ENCODE measurements at regions not wholly inside any gene's neighbourhood (a gene's known extent, or its start where the extent isn't known, plus 50 kb on each side); places are given as distances from the start of the nearest gene placed in this dataset.
"Not testable (repeated sequence)": the region's sequence is repeated elsewhere in the genome, so short reads cannot be mapped to it uniquely, and the experiment has no call there.

DNA sequence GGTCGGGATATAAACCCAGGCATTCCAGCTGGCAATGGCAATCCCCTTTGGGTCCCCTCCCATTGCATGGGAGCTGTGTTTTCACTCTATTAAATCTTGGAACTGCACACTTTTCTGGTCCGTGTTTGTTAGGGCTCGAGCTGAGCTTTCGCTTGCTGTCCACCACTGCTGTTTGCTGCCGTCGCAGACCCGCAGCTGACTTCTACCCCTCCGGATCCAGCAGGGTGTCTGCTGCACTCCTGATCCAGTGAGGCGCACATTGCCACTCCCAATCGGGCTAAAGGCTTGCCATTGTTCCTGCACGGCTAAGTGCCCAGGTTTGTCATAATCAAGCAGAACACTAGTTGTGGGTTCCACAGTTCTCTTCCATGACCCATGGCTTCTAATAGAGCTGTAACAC lies 1322.1 kb downstream of the ADGRL3 start:
- Histone ChIP-seq H3K36me3 (ENCODE audit: control insufficient read depth, low read depth, low read length) (no peaks in the 10 kb centered on the region), H3K4me1 (ENCODE audit: control insufficient read depth, low read depth, low read length) (no peaks in the 10 kb centered on the region), H3K27ac (ENCODE audit: low read length) (no peak overlapping the region), H3K27me3 (ENCODE audit: control insufficient read depth, insufficient read depth, low read length) (no peaks in the 10 kb centered on the region), H3K4me3 (ENCODE audit: low read length) (no peak overlapping the region), H3K9ac (ENCODE audit: low read length) (no peak overlapping the region), H3K9me3 (ENCODE audit: control insufficient read depth, low read depth, low read length) (no peaks in the 10 kb centered on the region)

DNA sequence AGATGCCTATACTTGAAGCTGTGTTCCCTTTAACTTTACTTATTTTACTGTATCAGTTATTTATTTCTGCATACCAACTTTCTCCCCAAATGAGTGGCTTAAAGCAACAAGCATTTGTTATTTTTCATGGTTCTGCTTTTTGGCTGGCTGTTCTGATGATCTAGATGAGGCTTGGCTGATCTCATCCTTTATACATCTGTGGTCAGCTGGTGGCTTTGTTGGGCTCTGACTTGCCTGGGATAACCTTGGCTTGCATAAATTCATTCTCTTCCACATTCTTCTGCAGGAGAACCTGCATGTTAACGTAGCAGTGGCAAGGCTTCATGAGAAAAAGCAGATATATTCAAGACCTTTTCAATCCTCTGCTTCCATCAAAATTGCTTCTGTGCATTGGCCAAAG lies 1317.6 kb downstream of the ADGRL3 start:
- H3K9ac ChIP-seq (ENCODE audit: low read length) = no peak overlapping the region
- peaks cover 12% of the 10 kb centered on the region for H3K4me1 ChIP-seq (ENCODE audit: control insufficient read depth, low read depth, low read length)
- no peaks in the 10 kb centered on the region for H3K9me3 ChIP-seq (ENCODE audit: control insufficient read depth, low read depth, low read length)
- no peaks in the 10 kb centered on the region for H3K27me3 ChIP-seq (ENCODE audit: control insufficient read depth, insufficient read depth, low read length)
- H3K4me3 ChIP-seq (ENCODE audit: low read length) = no peak overlapping the region
- no peaks in the 10 kb centered on the region for H3K36me3 ChIP-seq (ENCODE audit: control insufficient read depth, low read depth, low read length)
- H3K27ac ChIP-seq (ENCODE audit: low read length) = no peak overlapping the region

DNA sequence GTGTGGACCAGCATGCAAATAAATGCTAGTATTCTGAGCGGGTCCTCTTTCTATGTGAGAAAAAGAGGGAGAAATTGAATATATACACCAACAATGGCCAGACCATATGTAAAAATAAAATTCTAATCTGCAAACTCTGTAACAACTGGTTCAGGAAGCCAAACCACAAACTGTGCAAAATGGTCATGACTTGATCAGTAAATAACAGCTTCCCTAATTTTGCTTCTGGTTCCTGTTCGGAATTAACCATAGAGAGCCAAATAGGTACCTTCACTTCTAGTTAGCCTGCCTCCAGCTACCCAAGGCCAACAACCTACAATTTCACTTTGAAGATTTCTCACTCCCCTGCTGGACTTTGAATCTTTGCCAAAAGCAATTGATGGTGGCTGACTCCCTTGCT lies 1313.2 kb downstream of the ADGRL3 start:
- H3K9me3 ChIP-seq (ENCODE audit: control insufficient read depth, low read depth, low read length) = no peaks in the 10 kb centered on the region
- no peak overlapping the region for H3K27ac ChIP-seq (ENCODE audit: low read length)
- no peak overlapping the region for H3K4me3 ChIP-seq (ENCODE audit: low read length)
- no peaks in the 10 kb centered on the region for H3K36me3 ChIP-seq (ENCODE audit: control insufficient read depth, low read depth, low read length)
- peaks cover 12% of the 10 kb centered on the region for H3K4me1 ChIP-seq (ENCODE audit: control insufficient read depth, low read depth, low read length)
- no peak overlapping the region for H3K9ac ChIP-seq (ENCODE audit: low read length)
- H3K27me3 ChIP-seq (ENCODE audit: control insufficient read depth, insufficient read depth, low read length) = no peaks in the 10 kb centered on the region

DNA sequence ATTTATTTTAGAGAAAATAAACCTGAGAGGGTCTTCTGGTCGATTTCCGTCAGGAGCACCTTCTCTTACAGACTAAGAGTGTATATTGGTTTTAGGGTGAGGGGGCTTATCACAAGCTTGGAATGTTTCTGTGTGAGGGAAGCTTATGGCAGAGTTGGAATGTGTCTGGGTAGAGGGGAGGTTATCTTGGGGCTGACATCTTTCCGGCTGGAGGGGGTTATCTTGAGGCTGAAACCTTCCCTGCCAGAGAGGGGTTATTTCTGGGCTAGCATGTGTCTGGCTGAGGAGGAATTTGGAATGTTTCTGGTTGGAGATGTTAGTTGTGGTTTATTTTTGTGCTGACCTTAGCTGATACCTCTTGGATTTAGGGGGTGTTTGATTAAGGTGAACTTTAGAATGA lies 1312.1 kb downstream of the ADGRL3 start:
- Histone ChIP-seq H3K36me3 (ENCODE audit: control insufficient read depth, low read depth, low read length) (no peaks in the 10 kb centered on the region), H3K4me1 (ENCODE audit: control insufficient read depth, low read depth, low read length) (peaks cover 12% of the 10 kb centered on the region), H3K9me3 (ENCODE audit: control insufficient read depth, low read depth, low read length) (no peaks in the 10 kb centered on the region), H3K9ac (ENCODE audit: low read length) (no peak overlapping the region), H3K4me3 (ENCODE audit: low read length) (no peak overlapping the region), H3K27me3 (ENCODE audit: control insufficient read depth, insufficient read depth, low read length) (no peaks in the 10 kb centered on the region), H3K27ac (ENCODE audit: low read length) (no peak overlapping the region)

DNA sequence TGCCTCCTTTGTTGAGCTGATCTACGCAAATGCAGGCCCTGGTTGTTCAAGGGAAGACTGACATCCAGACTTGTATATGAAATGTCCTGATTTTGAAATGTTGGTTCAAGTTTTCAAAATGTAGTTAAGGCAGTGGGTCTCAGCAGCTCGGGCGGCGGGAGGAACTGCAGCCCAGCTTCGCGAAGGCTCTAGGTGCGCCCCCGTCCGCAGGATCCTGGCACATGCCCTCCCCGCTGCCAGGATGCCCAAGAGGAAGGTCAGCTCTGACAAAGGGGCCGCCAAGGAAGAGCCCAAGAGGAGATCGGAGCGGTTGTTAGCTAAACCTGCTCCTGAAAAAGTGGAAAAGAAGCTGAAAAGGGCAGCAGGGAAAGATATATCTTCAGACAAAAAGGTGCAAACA lies 1310.1 kb downstream of the ADGRL3 start:
- Histone ChIP-seq H3K4me3 (ENCODE audit: low read length) (no peak overlapping the region), H3K9me3 (ENCODE audit: control insufficient read depth, low read depth, low read length) (no peaks in the 10 kb centered on the region), H3K4me1 (ENCODE audit: control insufficient read depth, low read depth, low read length) (peaks cover 2% of the 10 kb centered on the region), H3K9ac (ENCODE audit: low read length) (no peak overlapping the region), H3K36me3 (ENCODE audit: control insufficient read depth, low read depth, low read length) (no peaks in the 10 kb centered on the region), H3K27me3 (ENCODE audit: control insufficient read depth, insufficient read depth, low read length) (no peaks in the 10 kb centered on the region), H3K27ac (ENCODE audit: low read length) (no peak overlapping the region)

DNA sequence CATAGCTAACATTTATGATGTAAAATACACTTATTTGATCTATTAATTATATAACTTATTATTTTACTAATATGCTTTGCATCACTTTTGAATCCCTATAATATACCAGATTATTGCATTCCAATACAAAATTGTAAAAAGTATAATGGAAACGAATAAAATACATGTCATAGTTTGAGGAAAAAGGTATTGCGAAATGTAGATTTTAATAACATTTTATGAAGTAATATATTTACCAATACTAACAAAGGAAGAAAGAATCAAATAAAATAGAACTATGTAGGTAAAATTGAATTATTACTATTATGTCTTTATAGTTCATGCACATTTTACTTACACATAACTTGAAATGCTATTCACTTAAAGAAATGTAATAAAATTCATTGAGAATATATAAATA lies 1300.2 kb downstream of the ADGRL3 start:
- Histone ChIP-seq H3K27me3 (ENCODE audit: control insufficient read depth, insufficient read depth, low read length) (no peaks in the 10 kb centered on the region), H3K4me3 (ENCODE audit: low read length) (no peak overlapping the region), H3K27ac (ENCODE audit: low read length) (no peak overlapping the region), H3K4me1 (ENCODE audit: control insufficient read depth, low read depth, low read length) (no peaks in the 10 kb centered on the region), H3K9ac (ENCODE audit: low read length) (no peak overlapping the region), H3K9me3 (ENCODE audit: control insufficient read depth, low read depth, low read length) (no peaks in the 10 kb centered on the region), H3K36me3 (ENCODE audit: control insufficient read depth, low read depth, low read length) (no peaks in the 10 kb centered on the region)

DNA sequence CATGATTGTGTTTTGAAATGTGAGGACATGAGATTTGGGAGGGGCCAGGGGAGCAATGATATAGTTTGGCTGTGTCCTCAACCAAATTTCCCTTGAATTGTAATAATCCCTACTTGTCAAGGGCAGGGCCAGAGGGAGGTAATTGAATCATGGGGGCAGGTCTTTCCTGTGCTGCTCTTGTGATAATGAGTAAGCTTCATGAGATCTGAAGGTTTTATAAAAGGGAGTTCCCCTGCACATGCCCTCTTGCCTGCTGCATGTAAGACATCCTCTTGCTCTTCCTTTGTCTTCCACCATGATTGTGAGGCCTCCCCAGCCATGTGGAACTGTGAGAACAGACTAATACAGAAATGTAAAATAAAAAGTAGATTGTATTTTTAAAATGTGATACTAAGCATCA lies 1294.9 kb downstream of the ADGRL3 start:
- H3K4me3 ChIP-seq (ENCODE audit: low read length) = no peak overlapping the region
- H3K4me1 ChIP-seq (ENCODE audit: control insufficient read depth, low read depth, low read length) = no peaks in the 10 kb centered on the region
- no peak overlapping the region for H3K9ac ChIP-seq (ENCODE audit: low read length)
- H3K9me3 ChIP-seq (ENCODE audit: control insufficient read depth, low read depth, low read length) = no peaks in the 10 kb centered on the region
- H3K36me3 ChIP-seq (ENCODE audit: control insufficient read depth, low read depth, low read length) = no peaks in the 10 kb centered on the region
- H3K27ac ChIP-seq (ENCODE audit: low read length) = no peak overlapping the region
- no peaks in the 10 kb centered on the region for H3K27me3 ChIP-seq (ENCODE audit: control insufficient read depth, insufficient read depth, low read length)

DNA sequence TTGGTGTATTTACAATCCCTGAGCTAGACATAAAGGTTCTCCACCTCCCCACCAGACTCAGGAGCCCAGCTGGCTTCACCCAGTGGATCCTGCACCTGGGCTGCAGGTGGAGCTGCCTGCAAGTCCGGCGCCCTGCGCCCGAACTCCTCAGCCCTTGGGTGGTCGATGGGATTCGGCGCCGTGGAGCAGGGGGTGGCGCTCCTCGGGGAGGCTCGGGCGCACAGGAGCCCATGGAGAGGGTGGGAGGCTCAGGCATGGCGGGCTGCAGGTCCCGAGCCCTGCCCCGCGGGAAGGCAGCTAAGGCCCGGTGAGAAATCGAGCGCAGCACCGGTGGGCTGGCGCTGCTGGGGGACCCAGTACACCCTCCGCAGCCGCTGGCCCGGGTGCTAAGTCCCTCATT lies 1291.6 kb downstream of the ADGRL3 start:
- not testable (repeated sequence) for H3K9me3 ChIP-seq (ENCODE audit: control insufficient read depth, low read depth, low read length); H3K36me3 ChIP-seq (ENCODE audit: control insufficient read depth, low read depth, low read length); H3K27ac ChIP-seq (ENCODE audit: low read length); H3K4me3 ChIP-seq (ENCODE audit: low read length); H3K9ac ChIP-seq (ENCODE audit: low read length); H3K4me1 ChIP-seq (ENCODE audit: control insufficient read depth, low read depth, low read length); H3K27me3 ChIP-seq (ENCODE audit: control insufficient read depth, insufficient read depth, low read length)

DNA sequence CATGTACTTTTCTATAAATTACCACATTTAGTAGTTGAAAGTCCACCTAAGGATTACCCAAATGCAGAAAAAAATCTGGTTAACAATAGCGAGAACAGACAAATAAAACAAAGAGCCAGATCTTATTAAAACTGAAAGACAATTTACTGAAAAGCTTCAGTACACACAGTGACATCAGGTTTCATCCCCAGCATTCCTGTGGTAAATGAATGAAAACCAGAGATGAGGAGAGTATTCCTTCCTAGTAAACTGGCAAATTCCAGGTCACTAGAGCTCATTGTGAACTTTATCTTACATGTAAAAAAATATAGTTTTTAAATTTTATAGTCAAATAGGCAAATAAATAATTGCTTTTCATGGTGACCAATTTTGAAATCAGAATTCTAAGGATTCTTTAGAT lies 1290.5 kb downstream of the ADGRL3 start:
- Histone ChIP-seq H3K9me3 (ENCODE audit: control insufficient read depth, low read depth, low read length) (no peaks in the 10 kb centered on the region), H3K4me1 (ENCODE audit: control insufficient read depth, low read depth, low read length) (peaks cover 6% of the 10 kb centered on the region), H3K9ac (ENCODE audit: low read length) (no peak overlapping the region), H3K4me3 (ENCODE audit: low read length) (no peak overlapping the region), H3K27ac (ENCODE audit: low read length) (no peak overlapping the region), H3K36me3 (ENCODE audit: control insufficient read depth, low read depth, low read length) (no peaks in the 10 kb centered on the region), H3K27me3 (ENCODE audit: control insufficient read depth, insufficient read depth, low read length) (no peaks in the 10 kb centered on the region)

DNA sequence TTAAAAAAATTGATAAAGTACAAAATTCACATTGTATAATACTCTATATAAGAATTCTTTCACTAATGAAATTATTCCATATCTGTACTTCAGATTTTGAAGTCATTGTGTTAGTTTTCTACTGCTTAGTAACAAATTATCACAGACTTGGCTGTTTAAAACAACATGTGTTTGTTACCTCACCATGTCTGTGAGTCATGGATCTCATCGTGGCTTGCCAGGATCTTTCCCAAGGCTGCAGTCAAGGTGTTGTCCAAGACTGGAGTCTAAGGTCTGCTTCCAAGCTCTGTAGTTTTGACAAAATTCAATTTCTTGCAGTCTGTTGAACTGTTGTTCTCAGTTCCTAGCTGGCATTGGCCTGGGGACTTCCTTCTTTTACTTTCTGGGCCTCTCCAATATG lies 1286.9 kb downstream of the ADGRL3 start:
- Histone ChIP-seq H3K27ac (ENCODE audit: low read length) (no peak overlapping the region), H3K4me1 (ENCODE audit: control insufficient read depth, low read depth, low read length) (peaks cover 6% of the 10 kb centered on the region), H3K4me3 (ENCODE audit: low read length) (no peak overlapping the region), H3K9ac (ENCODE audit: low read length) (no peak overlapping the region), H3K27me3 (ENCODE audit: control insufficient read depth, insufficient read depth, low read length) (no peaks in the 10 kb centered on the region), H3K9me3 (ENCODE audit: control insufficient read depth, low read depth, low read length) (no peaks in the 10 kb centered on the region), H3K36me3 (ENCODE audit: control insufficient read depth, low read depth, low read length) (no peaks in the 10 kb centered on the region)

DNA sequence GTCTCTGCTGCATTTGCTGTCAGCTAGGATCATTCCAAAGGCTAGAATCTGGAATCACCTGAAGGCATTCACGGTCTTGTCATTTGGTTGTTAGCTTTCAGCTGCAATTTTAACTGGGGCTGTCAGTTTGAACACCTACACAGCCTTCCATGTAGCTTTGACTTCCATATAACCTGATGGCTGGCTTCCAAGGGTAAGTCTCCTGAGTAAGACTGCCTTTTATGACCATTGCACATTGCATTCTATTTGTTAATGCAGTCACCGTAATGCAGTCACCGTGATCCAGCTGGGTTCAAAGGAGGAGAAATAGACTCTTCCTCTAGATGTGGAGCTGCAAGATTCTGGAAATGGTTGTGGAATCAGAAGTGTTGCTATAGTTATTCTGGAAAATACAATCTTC lies 1284.2 kb downstream of the ADGRL3 start:
- H3K36me3 ChIP-seq (ENCODE audit: control insufficient read depth, low read depth, low read length) = no peaks in the 10 kb centered on the region

DNA sequence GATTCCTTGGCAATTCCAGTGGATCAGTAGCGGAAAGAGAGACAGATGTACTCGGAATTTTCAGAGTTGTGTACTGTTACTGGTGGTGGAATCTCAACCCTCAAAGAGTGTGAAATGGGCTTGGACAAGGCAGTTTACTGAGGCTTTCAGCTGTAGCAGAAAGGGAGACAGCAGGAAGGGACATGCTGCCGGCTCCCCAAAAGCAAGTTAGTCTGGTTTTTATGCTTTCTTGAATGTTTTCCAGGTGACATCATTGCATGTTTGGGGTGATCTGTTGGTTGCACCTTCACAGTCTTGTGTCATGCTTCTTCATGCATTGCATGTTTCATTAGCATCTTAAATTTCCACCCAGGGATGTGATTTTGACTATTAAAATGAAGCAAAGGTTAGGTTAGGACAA lies 1282.2 kb downstream of the ADGRL3 start:
- H3K9me3 ChIP-seq (ENCODE audit: control insufficient read depth, low read depth, low read length) = no peaks in the 10 kb centered on the region
- no peak overlapping the region for H3K27ac ChIP-seq (ENCODE audit: low read length)

More for the DNA sequence above, 1284.2 kb downstream of the ADGRL3 start:
- Histone ChIP-seq H3K9ac (ENCODE audit: low read length) (no peak overlapping the region), H3K4me1 (ENCODE audit: control insufficient read depth, low read depth, low read length) (peaks cover 6% of the 10 kb centered on the region), H3K27ac (ENCODE audit: low read length) (no peak overlapping the region), H3K9me3 (ENCODE audit: control insufficient read depth, low read depth, low read length) (no peaks in the 10 kb centered on the region), H3K4me3 (ENCODE audit: low read length) (no peak overlapping the region), H3K27me3 (ENCODE audit: control insufficient read depth, insufficient read depth, low read length) (no peaks in the 10 kb centered on the region)

More for the DNA sequence above, 1282.2 kb downstream of the ADGRL3 start:
- Histone ChIP-seq H3K4me3 (ENCODE audit: low read length) (no peak overlapping the region), H3K27me3 (ENCODE audit: control insufficient read depth, insufficient read depth, low read length) (no peaks in the 10 kb centered on the region), H3K9ac (ENCODE audit: low read length) (no peak overlapping the region), H3K4me1 (ENCODE audit: control insufficient read depth, low read depth, low read length) (no peaks in the 10 kb centered on the region), H3K36me3 (ENCODE audit: control insufficient read depth, low read depth, low read length) (no peaks in the 10 kb centered on the region)

All from iPS-18a (cell line).